ENCODE measurements at regions not wholly inside any gene's neighbourhood (a gene's known extent, or its start where the extent isn't known, plus 50 kb on each side); places are given as distances from the start of the nearest gene placed in this dataset.

DNA sequence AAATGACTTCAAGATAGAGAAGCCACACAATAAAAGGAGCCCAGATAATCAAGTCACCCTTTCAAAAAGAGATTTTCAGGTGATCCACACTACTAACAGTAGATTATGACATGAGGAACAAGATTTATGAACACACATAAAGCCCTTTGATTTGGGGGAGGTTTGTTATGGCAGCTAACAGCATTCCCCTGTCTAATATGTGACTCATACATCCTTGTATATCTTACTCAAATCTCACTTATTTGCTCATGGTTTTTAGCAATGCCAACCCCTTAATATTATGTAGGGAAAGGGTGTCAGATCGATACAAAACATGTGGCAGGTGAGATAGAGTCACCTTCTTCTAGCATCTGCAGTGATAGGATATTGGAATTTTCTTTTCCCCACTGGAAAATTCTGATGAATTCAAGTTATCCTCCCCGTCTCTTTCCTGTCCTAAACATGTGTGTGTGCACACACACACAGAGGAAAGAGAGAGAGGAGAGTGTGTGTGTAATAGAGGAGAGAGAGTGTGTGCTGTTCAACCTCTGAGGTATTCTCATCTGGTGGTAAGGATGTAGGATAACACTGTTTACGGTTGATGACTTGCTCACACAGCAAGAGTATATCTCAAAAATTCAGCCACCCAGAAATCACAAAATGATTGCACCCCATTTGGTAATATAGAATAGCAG, 319.9 kb downstream of the KCNC2 start:
- Histone ChIP-seq H3K27me3 (ENCODE audit: insufficient read depth, low read length) (no peaks in the 10 kb centered on the region), H3K4ac (ENCODE audit: low read depth, low read length) (no peak overlapping the region), H2AK5ac (ENCODE audit: low read length) (no peak overlapping the region), H3K23ac (ENCODE audit: low read length) (no peak overlapping the region), H2BK12ac (ENCODE audit: low read length) (no peak overlapping the region), H3K4me1 (ENCODE audit: control insufficient read depth in 1 of 2, insufficient read depth in 2 of 2, low read length in 2 of 2) (peaks cover 0 to 2% of the 10 kb centered on the region in 2 experiments), H4K12ac (ENCODE audit: low read depth, low read length) (no peak overlapping the region), H3K14ac (ENCODE audit: low read length) (no peak overlapping the region), H3K27ac (ENCODE audit: low read depth, low read length) (no peak overlapping the region), H2BK5ac (ENCODE audit: low read depth, low read length, poor library complexity) (no peak overlapping the region), H3K79me1 (ENCODE audit: low read length) (no peaks in the 10 kb centered on the region), H3K4me3 (ENCODE audit: low read depth, low read length) (no peak overlapping the region), H3K4me2 (ENCODE audit: low read length) (no peak overlapping the region), H3K36me3 (ENCODE audit: control insufficient read depth in 1 of 2, insufficient read depth in 2 of 2, low read length in 2 of 2) (no peaks in the 10 kb centered on the region), H3K79me2 (ENCODE audit: control insufficient read depth, insufficient read depth, low read length, poor library complexity) (no peaks in the 10 kb centered on the region), H2AFZ (ENCODE audit: insufficient read depth, low read length, poor library complexity) (no peak overlapping the region), H3K9ac (ENCODE audit: low read length) (no peak overlapping the region), H4K8ac (ENCODE audit: low read depth, low read length) (no peak overlapping the region), H4K91ac (ENCODE audit: low read depth, low read length) (no peak overlapping the region), H3K9me3 (ENCODE audit: insufficient read depth, low read depth, low read length) (peaks cover 2% of the 10 kb centered on the region), H2BK120ac (ENCODE audit: insufficient read depth, low read length, poor library complexity) (no peak overlapping the region), H3K18ac (ENCODE audit: low read length) (no peak overlapping the region)
- WGBS (ENCODE audit: extremely low coverage, insufficient coverage, insufficient read length), result no CpG with 5 or more reads among the region's 3 CpGs
- DNase-seq, result no peak

- WGBS (ENCODE audit: extremely low coverage, insufficient coverage, insufficient read length), result no CpG with 5 or more reads among the region's 4 CpGs
- no peak overlapping the region for H3K27ac ChIP-seq (ENCODE audit: low read depth, low read length)
Measured at GRCh38 chr12:74890237-74890599, 319.4 kb downstream of the KCNC2 start.

DNA sequence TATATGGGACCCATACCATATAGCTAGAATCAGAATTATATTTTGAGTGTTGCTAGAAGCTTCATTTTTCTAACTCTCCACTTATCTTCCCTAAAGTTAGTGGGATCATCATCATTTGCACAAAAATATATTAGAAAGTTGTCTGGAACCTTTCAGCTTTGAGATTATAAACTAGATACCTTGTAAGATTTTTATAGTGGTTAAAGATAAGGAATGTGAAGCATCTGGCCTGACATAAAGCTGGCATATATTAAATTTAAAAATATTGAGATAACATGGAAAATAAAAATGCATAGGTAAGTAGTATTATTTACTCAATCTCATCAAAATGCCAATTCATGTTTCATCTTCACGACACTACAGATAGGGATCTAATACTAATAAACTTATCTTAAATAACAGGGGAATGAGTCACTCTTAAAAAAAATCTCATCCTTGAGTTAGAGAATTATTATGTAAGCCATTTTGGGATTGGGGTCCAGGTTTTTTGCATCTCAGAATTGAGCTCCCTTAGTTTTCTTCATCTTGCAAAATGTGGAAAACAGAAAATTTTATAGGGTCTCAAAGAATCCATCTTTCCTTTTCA, 318.5 kb downstream of the KCNC2 start:
- no peak overlapping the region for H3K9ac ChIP-seq (ENCODE audit: low read length)
- H3K79me2 ChIP-seq (ENCODE audit: control insufficient read depth, insufficient read depth, low read length, poor library complexity), result no peaks in the 10 kb centered on the region
- no peak overlapping the region for H3K18ac ChIP-seq (ENCODE audit: low read length)
- H3K27ac ChIP-seq (ENCODE audit: low read depth, low read length), result no peak overlapping the region
- H3K9me3 ChIP-seq (ENCODE audit: insufficient read depth, low read depth, low read length), result peaks cover 2% of the 10 kb centered on the region
- no peak for DNase-seq
- no peak overlapping the region for H4K8ac ChIP-seq (ENCODE audit: low read depth, low read length)
- H3K4ac ChIP-seq (ENCODE audit: low read depth, low read length), result no peak overlapping the region
- no peak overlapping the region for H2BK5ac ChIP-seq (ENCODE audit: low read depth, low read length, poor library complexity)
- peaks cover 0 to 2% of the 10 kb centered on the region in 2 experiments for H3K4me1 ChIP-seq (ENCODE audit: control insufficient read depth in 1 of 2, insufficient read depth in 2 of 2, low read length in 2 of 2)
- no peak overlapping the region for H3K23ac ChIP-seq (ENCODE audit: low read length)
- no peak overlapping the region for H2BK120ac ChIP-seq (ENCODE audit: insufficient read depth, low read length, poor library complexity)
- H3K4me3 ChIP-seq (ENCODE audit: low read depth, low read length), result no peak overlapping the region
- H3K14ac ChIP-seq (ENCODE audit: low read length), result no peak overlapping the region
- H3K79me1 ChIP-seq (ENCODE audit: low read length), result no peaks in the 10 kb centered on the region
- H2AFZ ChIP-seq (ENCODE audit: insufficient read depth, low read length, poor library complexity), result no peak overlapping the region
- H3K4me2 ChIP-seq (ENCODE audit: low read length), result no peak overlapping the region
- no peak overlapping the region for H4K12ac ChIP-seq (ENCODE audit: low read depth, low read length)
- no peak overlapping the region for H4K91ac ChIP-seq (ENCODE audit: low read depth, low read length)
- H2AK5ac ChIP-seq (ENCODE audit: low read length), result no peak overlapping the region
- no peaks in the 10 kb centered on the region for H3K36me3 ChIP-seq (ENCODE audit: control insufficient read depth in 1 of 2, insufficient read depth in 2 of 2, low read length in 2 of 2)
- no peak overlapping the region for H2BK12ac ChIP-seq (ENCODE audit: low read length)
- WGBS (ENCODE audit: extremely low coverage, insufficient coverage, insufficient read length), result no CpG with 5 or more reads among the region's 1 CpG
- no peaks in the 10 kb centered on the region for H3K27me3 ChIP-seq (ENCODE audit: insufficient read depth, low read length)

More at GRCh38 chr12:74890237-74890599, 319.4 kb downstream of the KCNC2 start:
- H4K91ac ChIP-seq (ENCODE audit: low read depth, low read length), result no peak overlapping the region
- H3K9ac ChIP-seq (ENCODE audit: low read length), result no peak overlapping the region
- no peaks in the 10 kb centered on the region for H3K79me2 ChIP-seq (ENCODE audit: control insufficient read depth, insufficient read depth, low read length, poor library complexity)
- no peak overlapping the region for H4K8ac ChIP-seq (ENCODE audit: low read depth, low read length)
- H2BK120ac ChIP-seq (ENCODE audit: insufficient read depth, low read length, poor library complexity), result no peak overlapping the region
- H2AK5ac ChIP-seq (ENCODE audit: low read length), result no peak overlapping the region
- H2BK5ac ChIP-seq (ENCODE audit: low read depth, low read length, poor library complexity), result no peak overlapping the region
- no peak overlapping the region for H2BK12ac ChIP-seq (ENCODE audit: low read length)
- no peak overlapping the region for H3K4me3 ChIP-seq (ENCODE audit: low read depth, low read length)
- H3K4ac ChIP-seq (ENCODE audit: low read depth, low read length), result no peak overlapping the region
- H3K79me1 ChIP-seq (ENCODE audit: low read length), result no peaks in the 10 kb centered on the region
- peaks cover 2% of the 10 kb centered on the region for H3K9me3 ChIP-seq (ENCODE audit: insufficient read depth, low read depth, low read length)
- peak; percentile 36 to 75 for DNase-seq
- H3K23ac ChIP-seq (ENCODE audit: low read length), result no peak overlapping the region
- H3K18ac ChIP-seq (ENCODE audit: low read length), result no peak overlapping the region
- H4K12ac ChIP-seq (ENCODE audit: low read depth, low read length), result no peak overlapping the region
- no peak overlapping the region for H2AFZ ChIP-seq (ENCODE audit: insufficient read depth, low read length, poor library complexity)
- peaks cover 0 to 2% of the 10 kb centered on the region in 2 experiments for H3K4me1 ChIP-seq (ENCODE audit: control insufficient read depth in 1 of 2, insufficient read depth in 2 of 2, low read length in 2 of 2)
- no peaks in the 10 kb centered on the region for H3K36me3 ChIP-seq (ENCODE audit: control insufficient read depth in 1 of 2, insufficient read depth in 2 of 2, low read length in 2 of 2)
- no peaks in the 10 kb centered on the region for H3K27me3 ChIP-seq (ENCODE audit: insufficient read depth, low read length)
- no peak overlapping the region for H3K4me2 ChIP-seq (ENCODE audit: low read length)
- no peak overlapping the region for H3K14ac ChIP-seq (ENCODE audit: low read length)

- no peak overlapping the region for H4K12ac ChIP-seq (ENCODE audit: low read depth, low read length)
- no peak overlapping the region for H3K4me2 ChIP-seq (ENCODE audit: low read length)
- DNase-seq, result no peak
- H3K9ac ChIP-seq (ENCODE audit: low read length), result no peak overlapping the region
- no peak overlapping the region for H3K14ac ChIP-seq (ENCODE audit: low read length)
- H3K27ac ChIP-seq (ENCODE audit: low read depth, low read length), result no peak overlapping the region
- no peaks in the 10 kb centered on the region for H3K36me3 ChIP-seq (ENCODE audit: control insufficient read depth in 1 of 2, insufficient read depth in 2 of 2, low read length in 2 of 2)
- H2BK120ac ChIP-seq (ENCODE audit: insufficient read depth, low read length, poor library complexity), result no peak overlapping the region
- no peak overlapping the region for H3K4me3 ChIP-seq (ENCODE audit: low read depth, low read length)
- no peaks in the 10 kb centered on the region for H3K27me3 ChIP-seq (ENCODE audit: insufficient read depth, low read length)
- no CpG with 5 or more reads among the region's 4 CpGs for WGBS (ENCODE audit: extremely low coverage, insufficient coverage, insufficient read length)
- H2BK12ac ChIP-seq (ENCODE audit: low read length), result no peak overlapping the region
- no peak overlapping the region for H3K23ac ChIP-seq (ENCODE audit: low read length)
- H2AFZ ChIP-seq (ENCODE audit: insufficient read depth, low read length, poor library complexity), result no peak overlapping the region
- no peaks in the 10 kb centered on the region for H3K79me2 ChIP-seq (ENCODE audit: control insufficient read depth, insufficient read depth, low read length, poor library complexity)
- peaks cover 2% of the 10 kb centered on the region for H3K9me3 ChIP-seq (ENCODE audit: insufficient read depth, low read depth, low read length)
- H3K4me1 ChIP-seq (ENCODE audit: control insufficient read depth in 1 of 2, insufficient read depth in 2 of 2, low read length in 2 of 2), result peaks cover 0 to 2% of the 10 kb centered on the region in 2 experiments
- H3K18ac ChIP-seq (ENCODE audit: low read length), result no peak overlapping the region
- H4K8ac ChIP-seq (ENCODE audit: low read depth, low read length), result no peak overlapping the region
- no peak overlapping the region for H2BK5ac ChIP-seq (ENCODE audit: low read depth, low read length, poor library complexity)
- H2AK5ac ChIP-seq (ENCODE audit: low read length), result no peak overlapping the region
- no peak overlapping the region for H3K4ac ChIP-seq (ENCODE audit: low read depth, low read length)
- H4K91ac ChIP-seq (ENCODE audit: low read depth, low read length), result no peak overlapping the region
- H3K79me1 ChIP-seq (ENCODE audit: low read length), result no peaks in the 10 kb centered on the region
Measured at GRCh38 chr12:74892057-74892633, 317.5 kb downstream of the KCNC2 start.
